Hepatic stellate cell (primary cell): ENCODE measurements at regions not wholly inside any gene's neighbourhood (a gene's known extent, or its start where the extent isn't known, plus 50 kb on each side); places are given as distances from the start of the nearest gene placed in this dataset.

Experiments used
- DNase-seq: peaks from one replicate; pipeline ENCODE4 v3.0.0; 2011; ENCODE audit warnings: low spot score

GRCh38 chr1:60345621-60346020 lies 272.1 kb upstream of the C1orf87 start:
- no peak for DNase-seq

- DNase-seq: no peak
Measured at GRCh38 chr1:60345049-60345448, 271.5 kb upstream of the C1orf87 start.

GRCh38 chr1:60343736-60344135 lies 270.2 kb upstream of the C1orf87 start:
- no peak for DNase-seq

- no peak for DNase-seq
Measured at GRCh38 chr1:60342569-60342968, 269.0 kb upstream of the C1orf87 start.

- no peak for DNase-seq
Measured at GRCh38 chr1:60341274-60341673, 267.7 kb upstream of the C1orf87 start.

GRCh38 chr1:60331647-60332046 lies 258.1 kb upstream of the C1orf87 start:
- no peak for DNase-seq

GRCh38 chr1:60329651-60330050 lies 256.1 kb upstream of the C1orf87 start:
- DNase-seq: no peak

GRCh38 chr1:60311838-60312237 lies 238.3 kb upstream of the C1orf87 start:
- DNase-seq: no peak

GRCh38 chr1:60299581-60299980 lies 226.0 kb upstream of the C1orf87 start:
- DNase-seq: no peak

GRCh38 chr1:60298290-60298689 lies 224.7 kb upstream of the C1orf87 start:
- no peak for DNase-seq

GRCh38 chr1:60296794-60297193 lies 223.2 kb upstream of the C1orf87 start:
- DNase-seq: no peak

- no peak for DNase-seq
Measured at GRCh38 chr1:60292140-60292539, 218.6 kb upstream of the C1orf87 start.

- no peak for DNase-seq
Measured at GRCh38 chr1:60290393-60290792, 216.8 kb upstream of the C1orf87 start.

GRCh38 chr1:60287536-60287935 lies 214.0 kb upstream of the C1orf87 start:
- DNase-seq: no peak

GRCh38 chr1:60283690-60284089 lies 210.1 kb upstream of the C1orf87 start:
- no peak for DNase-seq

GRCh38 chr1:60281360-60281932 lies 207.9 kb upstream of the C1orf87 start:
- DNase-seq: peak; percentile 50

- no peak for DNase-seq
Measured at GRCh38 chr1:60280819-60281218, 207.2 kb upstream of the C1orf87 start.

GRCh38 chr1:60280256-60280655 lies 206.7 kb upstream of the C1orf87 start:
- DNase-seq: no peak

GRCh38 chr1:60279798-60280197 lies 206.2 kb upstream of the C1orf87 start:
- peak; percentile 14 for DNase-seq

GRCh38 chr1:60277269-60277668 lies 203.7 kb upstream of the C1orf87 start:
- no peak for DNase-seq

GRCh38 chr1:60274422-60275290 lies 201.1 kb upstream of the C1orf87 start:
- no peak for DNase-seq

GRCh38 chr1:60273185-60273584 lies 199.6 kb upstream of the C1orf87 start:
- DNase-seq: no peak

GRCh38 chr1:60271041-60271440 lies 197.5 kb upstream of the C1orf87 start:
- no peak for DNase-seq

GRCh38 chr1:60268451-60268850 lies 194.9 kb upstream of the C1orf87 start:
- no peak for DNase-seq
